Kidney epithelial cell (primary cell): ENCODE measurements at regions not wholly inside any gene's neighbourhood (a gene's known extent, or its start where the extent isn't known, plus 50 kb on each side); places are given as distances from the start of the nearest gene placed in this dataset.

ENCODE experiments used
- DNase-seq: peaks from one replicate; pipeline ENCODE4 v3.0.0-alpha.2; 2010; ENCODE audit warnings: low read depth
- H3K27me3 ChIP-seq: 2 replicates; pipeline ENCODE4 v1.6.0; 2011; ENCODE audit warnings: low read length; ENCODE audit not compliant: control insufficient read depth, insufficient read depth
- H3K36me3 ChIP-seq: 2 replicates; pipeline ENCODE4 v1.5.1; 2011; ENCODE audit warnings: low read length; ENCODE audit not compliant: control insufficient read depth, insufficient read depth
- H3K4me3 ChIP-seq: 2 replicates; pipeline ENCODE4 v1.5.1; 2011; ENCODE audit warnings: low read depth, mild to moderate bottlenecking, control low read depth, low read length
- TF ChIP-seq, protein P1 (sequence below): IDR thresholded peaks from 2 replicates; pipeline ENCODE4 v1.5.1; 2011; ENCODE audit warnings: mild to moderate bottlenecking, moderate library complexity, low read length, control low read depth, inconsistent platforms; ENCODE audit not compliant: insufficient read depth, poor library complexity, severe bottlenecking

DNA sequence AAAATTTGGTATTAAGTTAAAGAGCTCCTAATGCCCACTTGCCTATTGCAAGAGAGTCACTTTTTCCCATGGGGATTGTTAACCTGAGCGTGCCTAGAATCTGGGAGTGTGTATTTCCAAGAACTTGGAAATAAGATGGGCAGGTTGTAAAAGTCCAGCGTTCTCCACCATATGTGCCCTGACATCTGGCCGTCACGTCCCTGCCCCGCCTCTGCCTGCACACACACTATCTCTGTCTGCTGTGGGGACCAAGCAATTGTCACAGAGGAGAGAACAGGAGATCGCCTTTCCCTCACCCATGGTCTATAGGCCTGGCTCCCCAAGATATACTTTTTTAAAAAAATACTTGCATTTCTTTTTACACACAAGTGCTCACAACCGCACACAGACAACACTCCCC lies 396.5 kb upstream of the PFKP start:
- Histone ChIP-seq H3K27me3 (no peaks in the 10 kb centered on the region), H3K4me3 (no peak overlapping the region), H3K36me3 (no peaks in the 10 kb centered on the region)
- TF ChIP-seq, protein P1, sequence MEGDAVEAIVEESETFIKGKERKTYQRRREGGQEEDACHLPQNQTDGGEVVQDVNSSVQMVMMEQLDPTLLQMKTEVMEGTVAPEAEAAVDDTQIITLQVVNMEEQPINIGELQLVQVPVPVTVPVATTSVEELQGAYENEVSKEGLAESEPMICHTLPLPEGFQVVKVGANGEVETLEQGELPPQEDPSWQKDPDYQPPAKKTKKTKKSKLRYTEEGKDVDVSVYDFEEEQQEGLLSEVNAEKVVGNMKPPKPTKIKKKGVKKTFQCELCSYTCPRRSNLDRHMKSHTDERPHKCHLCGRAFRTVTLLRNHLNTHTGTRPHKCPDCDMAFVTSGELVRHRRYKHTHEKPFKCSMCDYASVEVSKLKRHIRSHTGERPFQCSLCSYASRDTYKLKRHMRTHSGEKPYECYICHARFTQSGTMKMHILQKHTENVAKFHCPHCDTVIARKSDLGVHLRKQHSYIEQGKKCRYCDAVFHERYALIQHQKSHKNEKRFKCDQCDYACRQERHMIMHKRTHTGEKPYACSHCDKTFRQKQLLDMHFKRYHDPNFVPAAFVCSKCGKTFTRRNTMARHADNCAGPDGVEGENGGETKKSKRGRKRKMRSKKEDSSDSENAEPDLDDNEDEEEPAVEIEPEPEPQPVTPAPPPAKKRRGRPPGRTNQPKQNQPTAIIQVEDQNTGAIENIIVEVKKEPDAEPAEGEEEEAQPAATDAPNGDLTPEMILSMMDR, result no peak
- no peak for DNase-seq

DNA sequence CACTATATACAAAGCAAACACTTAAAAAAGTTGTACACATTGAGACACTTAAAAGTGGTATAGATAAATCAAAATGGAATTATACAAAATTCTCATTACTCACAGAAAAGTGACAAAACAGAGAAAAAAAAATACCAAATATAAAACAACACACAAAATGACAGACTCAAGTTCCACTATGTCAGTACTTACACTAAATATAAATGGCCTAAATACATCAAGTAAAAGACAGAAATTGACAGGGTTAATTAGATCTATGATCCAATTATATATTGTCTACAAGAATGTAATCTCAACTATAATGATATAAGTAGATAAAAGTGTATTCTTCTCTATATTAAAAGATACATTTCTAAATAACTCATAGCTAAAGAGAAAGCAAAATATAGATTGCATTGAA lies 401.6 kb upstream of the PFKP start:
- TF ChIP-seq, protein P1, result no peak
- DNase-seq, result no peak
- no peaks in the 10 kb centered on the region for H3K36me3 ChIP-seq
- H3K4me3 ChIP-seq, result no peak overlapping the region
- H3K27me3 ChIP-seq, result no peaks in the 10 kb centered on the region

DNA sequence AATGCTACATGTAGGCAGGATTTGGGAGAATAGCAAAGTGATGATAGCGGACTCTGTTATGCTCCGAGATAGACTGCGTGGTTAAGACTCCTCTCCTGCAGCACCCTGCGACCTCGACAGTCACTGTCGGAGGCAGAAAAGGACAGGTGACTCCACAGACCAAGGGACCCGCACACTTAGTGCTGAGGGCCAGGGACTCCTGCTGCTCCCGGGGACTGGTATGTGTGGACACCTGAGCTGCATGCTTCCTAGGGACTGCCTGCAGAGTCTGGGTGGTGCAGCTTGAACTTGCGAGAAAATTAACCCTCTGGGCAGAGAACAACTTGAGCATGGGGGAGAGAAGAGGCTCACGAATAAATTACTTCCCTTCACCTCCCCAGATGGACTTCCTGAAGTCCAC lies 407.1 kb upstream of the PFKP start:
- Histone ChIP-seq H3K4me3 (no peak overlapping the region), H3K36me3 (no peaks in the 10 kb centered on the region), H3K27me3 (no peaks in the 10 kb centered on the region)
- TF ChIP-seq, protein P1, result no peak
- DNase-seq, result no peak

DNA sequence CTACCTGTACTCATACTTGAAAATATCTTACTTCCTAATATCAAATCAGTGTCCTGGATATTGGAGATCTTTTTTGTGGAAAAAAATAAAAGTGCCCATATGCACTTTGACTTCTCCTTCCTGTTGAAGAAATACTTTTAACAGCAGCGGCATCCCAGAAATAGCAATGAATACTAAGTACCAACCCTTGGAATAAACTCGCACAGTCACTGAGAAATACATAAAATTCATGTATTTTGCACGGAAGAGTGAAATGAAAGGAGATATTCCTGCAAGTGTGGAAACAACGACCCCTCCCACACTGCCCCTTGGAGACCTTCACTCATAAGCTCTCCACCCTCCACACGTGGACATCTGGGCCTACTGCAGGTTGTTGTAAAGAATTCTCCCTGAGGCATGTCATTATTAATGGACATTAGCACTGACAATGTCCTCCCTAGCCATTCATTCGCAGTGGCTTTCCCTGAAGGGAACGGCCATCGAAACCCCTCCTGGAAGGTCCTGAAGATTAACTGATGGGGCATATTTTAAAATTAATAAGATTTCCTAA lies 407.6 kb upstream of the PFKP start:
- Histone ChIP-seq H3K36me3 (no peaks in the 10 kb centered on the region), H3K27me3 (no peaks in the 10 kb centered on the region), H3K4me3 (no peak overlapping the region)
- no peak for DNase-seq
- TF ChIP-seq, protein P1, result no peak

DNA sequence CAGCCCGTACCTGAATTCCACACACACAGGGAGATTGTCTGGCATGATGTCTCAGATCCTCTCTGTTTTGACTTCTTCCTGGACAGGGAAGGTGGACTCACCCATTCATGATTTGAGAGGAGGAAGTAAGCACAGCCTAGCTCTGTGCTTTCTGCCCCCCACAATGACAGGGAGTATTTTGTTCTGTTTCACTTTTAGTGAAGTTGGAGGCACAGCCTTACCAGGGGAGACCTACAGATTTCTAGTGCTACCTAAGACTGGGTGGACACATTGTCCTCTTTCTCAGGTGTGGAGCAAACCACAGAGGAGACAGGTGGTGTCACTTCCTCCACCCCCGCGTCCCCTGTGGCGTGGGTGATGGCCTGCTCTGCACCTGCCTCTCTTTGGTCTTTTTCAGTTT lies 408.6 kb upstream of the PFKP start:
- Histone ChIP-seq H3K27me3 (no peaks in the 10 kb centered on the region), H3K36me3 (no peaks in the 10 kb centered on the region), H3K4me3 (no peak overlapping the region)
- TF ChIP-seq, protein P1, result no peak
- no peak for DNase-seq

DNA sequence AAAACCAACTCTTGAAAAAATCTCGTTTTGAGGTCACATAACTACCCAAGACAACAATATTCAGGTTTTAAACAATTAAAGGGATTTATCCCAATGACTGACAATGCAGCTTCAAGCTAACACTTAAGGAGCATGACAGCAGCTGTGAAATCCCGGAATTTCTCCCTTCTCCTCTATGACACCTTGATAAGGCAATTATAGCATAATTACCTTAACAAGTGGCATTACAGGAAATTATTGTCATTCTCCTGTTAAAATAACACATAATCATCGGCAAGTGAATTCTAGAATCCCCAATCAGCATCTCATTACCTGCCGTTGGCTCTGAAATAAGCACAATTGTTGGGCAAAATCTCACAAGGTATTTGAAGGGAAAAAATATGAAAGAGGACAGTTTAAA lies 417.0 kb upstream of the PFKP start:
- Histone ChIP-seq H3K4me3 (no peak overlapping the region), H3K27me3 (no peaks in the 10 kb centered on the region)
- TF ChIP-seq, protein P1, result no peak

More for the DNA sequence above, 417.0 kb upstream of the PFKP start:
- DNase-seq, result no peak
- H3K36me3 ChIP-seq, result no peaks in the 10 kb centered on the region
